ENCODE measurements at regions not wholly inside any gene's neighbourhood (a gene's known extent, or its start where the extent isn't known, plus 50 kb on each side); places are given as distances from the start of the nearest gene placed in this dataset.

DNA sequence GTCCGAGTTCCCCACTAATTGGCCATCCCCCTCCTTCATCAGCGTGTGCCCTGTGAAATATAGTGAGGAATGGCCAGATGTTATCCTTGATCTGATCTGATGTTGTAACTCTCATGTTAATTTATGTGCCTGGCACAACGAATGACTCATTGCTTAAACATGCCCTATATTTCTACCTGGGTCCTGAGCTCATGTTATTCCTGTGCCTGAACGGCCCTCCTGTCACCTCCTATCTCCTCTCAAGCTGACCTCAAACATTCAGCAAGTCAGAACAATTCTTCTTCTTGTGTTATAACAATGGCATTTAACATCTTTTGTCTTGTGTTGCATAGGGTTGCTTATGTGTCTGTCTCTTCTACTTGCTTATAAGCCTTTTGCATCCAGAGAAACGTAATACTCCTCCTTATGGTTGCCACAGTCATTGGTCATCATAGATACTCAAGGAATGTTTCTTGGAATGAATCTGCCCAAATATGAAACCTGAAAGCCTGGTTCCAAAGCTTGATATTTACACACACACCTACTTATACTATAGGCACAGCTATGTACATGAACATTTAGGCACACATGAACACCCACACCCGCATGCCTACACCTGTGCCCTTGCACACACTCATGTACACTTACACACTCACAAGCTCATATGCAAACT lies 80.2 kb upstream of the PHLPP1 start:
- ATAC-seq (no peak), DNase-seq (no peak)
- H3K27ac ChIP-seq = no peak overlapping the region
- H3K27me3 ChIP-seq = peaks cover 0 to 3% (median 0%) of the 10 kb centered on the region in 7 donors
- no peak overlapping the region for H3K4me3 ChIP-seq
- H3K36me3 ChIP-seq = no peaks in the 10 kb centered on the region
- H3K4me1 ChIP-seq = no peaks in the 10 kb centered on the region
- H3K9me3 ChIP-seq = no peaks in the 10 kb centered on the region
- WGBS, 2 donors = 81 to 84% methylated on average over 6 of the region's 6 CpGs
- TF ChIP-seq, protein P1, sequence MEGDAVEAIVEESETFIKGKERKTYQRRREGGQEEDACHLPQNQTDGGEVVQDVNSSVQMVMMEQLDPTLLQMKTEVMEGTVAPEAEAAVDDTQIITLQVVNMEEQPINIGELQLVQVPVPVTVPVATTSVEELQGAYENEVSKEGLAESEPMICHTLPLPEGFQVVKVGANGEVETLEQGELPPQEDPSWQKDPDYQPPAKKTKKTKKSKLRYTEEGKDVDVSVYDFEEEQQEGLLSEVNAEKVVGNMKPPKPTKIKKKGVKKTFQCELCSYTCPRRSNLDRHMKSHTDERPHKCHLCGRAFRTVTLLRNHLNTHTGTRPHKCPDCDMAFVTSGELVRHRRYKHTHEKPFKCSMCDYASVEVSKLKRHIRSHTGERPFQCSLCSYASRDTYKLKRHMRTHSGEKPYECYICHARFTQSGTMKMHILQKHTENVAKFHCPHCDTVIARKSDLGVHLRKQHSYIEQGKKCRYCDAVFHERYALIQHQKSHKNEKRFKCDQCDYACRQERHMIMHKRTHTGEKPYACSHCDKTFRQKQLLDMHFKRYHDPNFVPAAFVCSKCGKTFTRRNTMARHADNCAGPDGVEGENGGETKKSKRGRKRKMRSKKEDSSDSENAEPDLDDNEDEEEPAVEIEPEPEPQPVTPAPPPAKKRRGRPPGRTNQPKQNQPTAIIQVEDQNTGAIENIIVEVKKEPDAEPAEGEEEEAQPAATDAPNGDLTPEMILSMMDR (IDR thresholded peaks at IDR 0.05) = no peak
- intact Hi-C loops (cut with DNase I) = no loop called here

- Histone ChIP-seq H3K27ac (no peak overlapping the region), H3K4me1 (no peaks in the 10 kb centered on the region), H3K36me3 (no peaks in the 10 kb centered on the region), H3K27me3 (peaks cover 0 to 2% (median 0%) of the 10 kb centered on the region in 7 donors), H3K9me3 (no peaks in the 10 kb centered on the region), H3K4me3 (no peak overlapping the region)
- TF ChIP-seq, protein P1 (IDR thresholded peaks at IDR 0.05) = no peak
- intact Hi-C loops (cut with DNase I) = no loop called here
- 74 to 90% methylated on average over 3 of the region's 3 CpGs for WGBS, 2 donors
- DNase-seq = no peak
- no peak for ATAC-seq
These were observed 77.9 kb upstream of the PHLPP1 start for GRCh38 chr18:62637403-62637802.

GRCh38 chr18:62637807-62638687 lies 77.3 kb upstream of the PHLPP1 start:
- H3K4me1 ChIP-seq = peaks cover 0 to 3% (median 0%) of the 10 kb centered on the region in 9 donors
- H3K9me3 ChIP-seq = no peaks in the 10 kb centered on the region
- no peaks in the 10 kb centered on the region for H3K27me3 ChIP-seq
- ATAC-seq = no peak
- H3K36me3 ChIP-seq = no peaks in the 10 kb centered on the region
- TF ChIP-seq, protein P1 (IDR thresholded peaks at IDR 0.05) = peak in 7 of 9 donors; percentile 23 to 66 (median 40)
- intact Hi-C loops (cut with DNase I) = no loop called here
- 61 to 67% methylated on average over 7 of the region's 7 CpGs for WGBS, 2 donors
- no peak for DNase-seq
- H3K27ac ChIP-seq = no peak overlapping the region
- no peak overlapping the region for H3K4me3 ChIP-seq

DNA sequence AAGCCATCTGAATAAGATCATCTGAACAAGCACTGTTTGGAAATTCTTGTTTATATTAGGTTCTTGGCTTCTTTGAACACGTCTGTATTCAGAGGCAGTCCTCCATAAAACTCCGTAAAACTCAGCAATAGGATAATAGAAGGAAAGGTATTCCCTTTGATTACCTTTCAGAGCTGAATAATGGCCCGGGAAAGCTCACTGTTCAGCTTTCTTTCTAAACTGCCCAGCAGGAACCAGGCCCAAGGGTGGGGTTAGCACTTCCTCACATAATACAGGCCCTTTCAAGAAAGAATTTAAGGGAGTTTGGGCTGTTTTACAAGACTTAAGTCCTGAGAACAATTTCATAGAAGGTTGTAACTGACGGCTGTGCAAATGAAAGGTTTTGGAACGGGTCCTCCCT lies 72.2 kb upstream of the PHLPP1 start:
- intact Hi-C loops (cut with DNase I) = no loop called here

More for the DNA sequence above, 72.2 kb upstream of the PHLPP1 start:
- TF ChIP-seq, protein P1 (IDR thresholded peaks at IDR 0.05) = no peak
- 67 to 69% methylated on average over 5 of the region's 5 CpGs for WGBS, 2 donors
- Histone ChIP-seq H3K9me3 (peaks cover 0 to 8% (median 0%) of the 10 kb centered on the region in 11 donors), H3K36me3 (no peaks in the 10 kb centered on the region), H3K4me1 (peaks cover 0 to 6% (median 0%) of the 10 kb centered on the region in 9 donors), H3K27me3 (no peaks in the 10 kb centered on the region), H3K27ac (peak overlapping the region in 2 of 10 donors; percentile 25 to 59), H3K4me3 (no peak overlapping the region)
- DNase-seq (no peak), ATAC-seq (no peak)

All from heart right ventricle (tissue), 16 donors.